ENCODE measurements at regions not wholly inside any gene's neighbourhood (a gene's known extent, or its start where the extent isn't known, plus 50 kb on each side); places are given as distances from the start of the nearest gene placed in this dataset.

DNA sequence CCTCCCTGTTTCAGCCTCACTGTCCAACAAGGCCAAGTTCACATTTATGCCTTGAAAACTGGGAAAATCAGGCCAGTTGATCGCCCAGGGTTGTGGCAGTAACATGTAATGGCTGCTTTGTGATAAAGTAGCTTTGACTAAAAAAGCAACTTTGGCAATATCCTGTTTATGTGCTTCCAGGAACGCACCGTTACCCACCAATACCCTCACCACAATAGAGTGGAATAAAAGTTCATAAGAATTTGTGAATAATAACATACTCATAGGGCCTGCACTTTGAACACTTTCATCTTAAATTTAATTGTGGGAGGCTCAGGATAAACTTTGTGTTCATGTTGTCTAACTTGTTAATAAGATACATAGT, 80.7 kb upstream of the MAML3 start:
- ATAC-seq (ENCODE audit: low read depth): peak; percentile 28
- intact Hi-C loops (cut with micrococcal nuclease): loop anchor here (2.0 kb wide), 1 partner anchor 14 kb away; no protein-coding TSS in a partner anchor

DNA sequence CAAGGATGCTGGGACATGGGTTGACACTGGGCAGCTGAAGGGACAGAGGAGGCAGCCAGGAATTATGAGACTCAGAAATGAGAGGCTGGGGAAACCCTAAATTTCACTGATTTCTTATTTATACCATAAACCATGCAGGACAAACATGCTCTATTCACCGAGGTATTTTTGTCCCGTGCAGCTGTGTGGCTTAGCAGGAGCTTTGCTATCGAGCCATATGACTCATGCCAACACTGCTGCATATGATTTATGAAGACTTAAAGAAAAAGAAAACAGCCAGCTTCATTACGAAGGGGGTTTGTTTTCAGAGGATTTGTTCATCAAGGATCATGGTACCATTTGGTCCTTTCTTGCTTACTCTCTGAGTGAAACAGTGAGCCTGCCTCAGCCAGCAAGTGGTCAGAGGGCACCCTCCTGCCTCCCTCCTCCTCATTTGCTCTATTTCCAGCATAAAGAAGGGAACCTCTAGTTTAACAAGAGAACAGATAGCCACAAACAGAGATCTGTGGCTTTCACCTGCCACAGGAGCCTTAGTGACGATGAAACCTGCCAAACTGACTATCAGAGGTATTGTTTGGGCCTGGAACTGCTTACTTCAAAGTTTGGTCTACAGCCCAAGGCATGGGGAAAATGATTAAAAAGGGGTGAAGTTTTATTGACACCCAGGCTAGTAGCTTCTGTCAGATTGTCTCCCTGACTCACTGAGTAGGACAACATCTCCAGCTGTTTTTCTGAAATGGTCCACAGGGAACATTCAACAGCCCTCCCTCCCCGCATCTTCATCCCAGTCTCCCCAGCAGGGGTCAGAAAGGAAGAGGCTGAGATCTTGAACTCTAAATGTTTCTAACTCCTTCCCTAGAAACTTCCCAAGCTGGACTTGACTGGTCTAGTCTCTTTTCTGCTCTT, 80.1 kb upstream of the MAML3 start:
- Mint-ChIP-seq H3K4me3 (peak overlapping the region; percentile 82), H3K27ac (peak overlapping the region; percentile 90), H3K4me1 (peaks cover 36% of the 10 kb centered on the region), H3K9me3 (ENCODE audit: insufficient read depth) (no peaks in the 10 kb centered on the region), H3K27me3 (peaks cover 39% of the 10 kb centered on the region)
- CTCF ChIA-PET: interaction anchor here (3.1 to 3.6 kb wide), 2 partner anchors 10 to 19 kb away, joined by 12 to 26 read pairs; no protein-coding TSS in a partner anchor
- Histone ChIP-seq H3K9ac (ENCODE audit: low read length) (peak overlapping the region; percentile 30), H3K79me2 (ENCODE audit: control insufficient read depth, insufficient read depth, low read length) (no peaks in the 10 kb centered on the region), H3K4me2 (replicated peaks; ENCODE audit: low read depth, low read length, poor library complexity, severe bottlenecking) (peak overlapping the region; percentile 67), H3K27me3 (replicated peaks in 1 of 4; ENCODE audit: control extremely low read depth in 1 of 4, control insufficient read depth in 3 of 4, insufficient read depth in 4 of 4, low read length in 3 of 4) (peaks cover 0 to 11% (median 2%) of the 10 kb centered on the region in 4 experiments), H3K4me3 (ENCODE audit: control extremely low read depth in 1 of 5, extremely low read depth in 1 of 5, insufficient read depth in 1 of 5, low read depth in 2 of 5, low read length in 4 of 5) (peak overlapping the region in 1 of 5 experiments; percentile 45), H4K20me1 (ENCODE audit: control insufficient read depth, insufficient read depth, low read length, poor library complexity, severe bottlenecking) (no peaks in the 10 kb centered on the region), H2AFZ (ENCODE audit: insufficient read depth, low read depth, low read length, poor library complexity, severe bottlenecking) (peak overlapping the region; percentile 67), H3K36me3 (replicated peaks in 1 of 2; ENCODE audit: control extremely low read depth in 1 of 2, control insufficient read depth in 1 of 2, extremely low read depth in 1 of 2, insufficient read depth in 2 of 2, low read length in 1 of 2) (no peaks in the 10 kb centered on the region), H3K4me1 (ENCODE audit: control insufficient read depth in 2 of 2, insufficient read depth in 2 of 2, low read length in 2 of 2) (peaks cover 34 to 35% of the 10 kb centered on the region in 2 donors), H3K27ac (ENCODE audit: low read length in 2 of 2) (peak overlapping the region; percentile 22 to 62), H3K9me3 (ENCODE audit: control extremely low read depth in 1 of 3, control insufficient read depth in 2 of 3, insufficient read depth in 1 of 3, low read length in 2 of 3) (peaks cover 0 to 5% (median 0%) of the 10 kb centered on the region in 3 donors)
- POLR2A ChIA-PET: interaction anchor here (1.4 kb wide), 1 partner anchor 80 kb away, joined by 3 read pairs; the partner anchor contains the start of gene MAML3
- intact Hi-C loops (cut with micrococcal nuclease): loop anchor here (2.0 kb wide), 1 partner anchor 15 kb away; no protein-coding TSS in a partner anchor
- no peak for DNase-seq
- WGBS (ENCODE audit: insufficient coverage): 22% methylated on average over 3 of the region's 6 CpGs
- TF ChIP-seq, protein P1, sequence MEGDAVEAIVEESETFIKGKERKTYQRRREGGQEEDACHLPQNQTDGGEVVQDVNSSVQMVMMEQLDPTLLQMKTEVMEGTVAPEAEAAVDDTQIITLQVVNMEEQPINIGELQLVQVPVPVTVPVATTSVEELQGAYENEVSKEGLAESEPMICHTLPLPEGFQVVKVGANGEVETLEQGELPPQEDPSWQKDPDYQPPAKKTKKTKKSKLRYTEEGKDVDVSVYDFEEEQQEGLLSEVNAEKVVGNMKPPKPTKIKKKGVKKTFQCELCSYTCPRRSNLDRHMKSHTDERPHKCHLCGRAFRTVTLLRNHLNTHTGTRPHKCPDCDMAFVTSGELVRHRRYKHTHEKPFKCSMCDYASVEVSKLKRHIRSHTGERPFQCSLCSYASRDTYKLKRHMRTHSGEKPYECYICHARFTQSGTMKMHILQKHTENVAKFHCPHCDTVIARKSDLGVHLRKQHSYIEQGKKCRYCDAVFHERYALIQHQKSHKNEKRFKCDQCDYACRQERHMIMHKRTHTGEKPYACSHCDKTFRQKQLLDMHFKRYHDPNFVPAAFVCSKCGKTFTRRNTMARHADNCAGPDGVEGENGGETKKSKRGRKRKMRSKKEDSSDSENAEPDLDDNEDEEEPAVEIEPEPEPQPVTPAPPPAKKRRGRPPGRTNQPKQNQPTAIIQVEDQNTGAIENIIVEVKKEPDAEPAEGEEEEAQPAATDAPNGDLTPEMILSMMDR (IDR thresholded peaks at IDR 0.05): no peak
- no peak for TF ChIP-seq EZH2 (IDR thresholded peaks at IDR 0.05; ENCODE audit: borderline replicate concordance, insufficient read depth, low read depth, low read length, poor library complexity, severe bottlenecking)
- ATAC-seq (ENCODE audit: low read depth): peak; percentile 57

More for the DNA sequence above, 80.7 kb upstream of the MAML3 start:
- Mint-ChIP-seq H3K27ac (peak overlapping the region; percentile 90), H3K4me3 (peak overlapping the region; percentile 82), H3K4me1 (peaks cover 41% of the 10 kb centered on the region), H3K9me3 (ENCODE audit: insufficient read depth) (no peaks in the 10 kb centered on the region), H3K27me3 (peaks cover 39% of the 10 kb centered on the region)
- Histone ChIP-seq H3K9me3 (ENCODE audit: control extremely low read depth in 1 of 3, control insufficient read depth in 2 of 3, insufficient read depth in 1 of 3, low read length in 2 of 3) (peaks cover 0 to 5% (median 0%) of the 10 kb centered on the region in 3 donors), H3K4me1 (ENCODE audit: control insufficient read depth in 2 of 2, insufficient read depth in 2 of 2, low read length in 2 of 2) (peaks cover 34 to 35% of the 10 kb centered on the region in 2 donors), H3K9ac (ENCODE audit: low read length) (peak overlapping the region; percentile 30), H3K36me3 (replicated peaks in 1 of 2; ENCODE audit: control extremely low read depth in 1 of 2, control insufficient read depth in 1 of 2, extremely low read depth in 1 of 2, insufficient read depth in 2 of 2, low read length in 1 of 2) (no peaks in the 10 kb centered on the region), H3K4me2 (replicated peaks; ENCODE audit: low read depth, low read length, poor library complexity, severe bottlenecking) (peak overlapping the region; percentile 67), H3K27ac (ENCODE audit: low read length in 2 of 2) (peak overlapping the region; percentile 22 to 62), H3K27me3 (replicated peaks in 1 of 4; ENCODE audit: control extremely low read depth in 1 of 4, control insufficient read depth in 3 of 4, insufficient read depth in 4 of 4, low read length in 3 of 4) (peaks cover 0 to 11% (median 2%) of the 10 kb centered on the region in 4 experiments), H4K20me1 (ENCODE audit: control insufficient read depth, insufficient read depth, low read length, poor library complexity, severe bottlenecking) (no peaks in the 10 kb centered on the region), H3K4me3 (ENCODE audit: control extremely low read depth in 1 of 5, extremely low read depth in 1 of 5, insufficient read depth in 1 of 5, low read depth in 2 of 5, low read length in 4 of 5) (peak overlapping the region in 1 of 5 experiments; percentile 45), H2AFZ (ENCODE audit: insufficient read depth, low read depth, low read length, poor library complexity, severe bottlenecking) (peak overlapping the region; percentile 67), H3K79me2 (ENCODE audit: control insufficient read depth, insufficient read depth, low read length) (no peaks in the 10 kb centered on the region)
- ChIA-PET CTCF (interaction anchor here (1.0 to 3.6 kb wide), 4 partner anchors 10 to 78 kb away, joined by 3 to 26 read pairs (median 8); no protein-coding TSS in a partner anchor), POLR2A (interaction anchor here (1.4 kb wide), 1 partner anchor 81 kb away, joined by 3 read pairs; the partner anchor contains the start of gene MAML3)
- peak; percentile 21 for DNase-seq
- no peak for TF ChIP-seq EZH2 (IDR thresholded peaks at IDR 0.05; ENCODE audit: borderline replicate concordance, insufficient read depth, low read depth, low read length, poor library complexity, severe bottlenecking)
- WGBS (ENCODE audit: insufficient coverage): no CpG with 5 or more reads among the region's 3 CpGs

Measured in B cell (primary cell).